Endothelial cell of umbilical vein (primary cell): ENCODE measurements at regions not wholly inside any gene's neighbourhood (a gene's known extent, or its start where the extent isn't known, plus 50 kb on each side); places are given as distances from the start of the nearest gene placed in this dataset.

Experiments
- BruUV-seq: library from RNA; stranded (reverse); fragments of 400-500 nt; replicated peaks from 2 replicates; lab custom pipeline; 2021; lab: Mats Ljungman, UMichigan
- CTCF ChIA-PET: fragments of 300-600, 350-600 bp; sonication (Branson Sonifier 250); formaldehyde crosslinking; loops from one replicate; lab custom pipeline; 2021; ENCODE audit warnings: antibody characterized with exemption, inconsistent platforms; lab: Charles Lee
- POLR2A ChIA-PET: fragments of 300-600, 350-600 bp; sonication (Branson Sonifier 250); formaldehyde crosslinking; loops from one replicate; lab custom pipeline; 2021; ENCODE audit warnings: antibody characterized with exemption, inconsistent platforms; lab: Charles Lee
- DNase-seq: peaks from one replicate; pipeline ENCODE4 v3.0.0-alpha.2; 2011; ENCODE audit warnings: low read depth, low spot score
- FAIRE-seq: peaks from 2 replicates; lab custom pipeline; 2011; peaks lifted over from hg19 to GRCh38; lab: Jason Lieb, UNC
- H2AFZ ChIP-seq: 2 replicates; pipeline ENCODE4 v1.6.0; 2012; ENCODE audit warnings: low read depth, low read length, control low read depth, inconsistent platforms
- H3K27ac ChIP-seq: 2 replicates; pipeline ENCODE4 v1.5.1; 2011; ENCODE audit warnings: low read depth, mild to moderate bottlenecking, control low read depth, low read length, moderate library complexity; ENCODE audit not compliant: insufficient read depth
- H3K27me3 ChIP-seq, 2 experiments: 2 replicates each; pipeline versions ENCODE4 v1.6.0 to v1.6.1; 2011; ENCODE audit warnings: low read length in 2 of 2, mixed read lengths in 1 of 2; ENCODE audit not compliant: control insufficient read depth in 2 of 2, insufficient read depth in 2 of 2
- H3K36me3 ChIP-seq, 2 experiments: 2 replicates in 1 of 2; 3 replicates in 1 of 2; pipeline ENCODE4 v1.5.1; 2011; ENCODE audit warnings: low read length in 2 of 2, mild to moderate bottlenecking in 1 of 2, moderate library complexity in 1 of 2; ENCODE audit not compliant: control insufficient read depth in 2 of 2, insufficient read depth in 2 of 2; ENCODE audit errors: extremely low read depth in 1 of 2
- H3K4me1 ChIP-seq: 3 replicates; pipeline ENCODE4 v1.5.1; 2011; ENCODE audit warnings: mild to moderate bottlenecking, low read length; ENCODE audit not compliant: control insufficient read depth, insufficient read depth; ENCODE audit errors: extremely low read depth
- H3K4me2 ChIP-seq: 2 replicates; pipeline ENCODE4 v1.6.1; 2011; ENCODE audit warnings: low read length, control low read depth, mixed read lengths; ENCODE audit not compliant: insufficient read depth
- H3K4me3 ChIP-seq, 3 experiments: fragments of 200-600 bp in 1 of 3; sonication (generic), shearing (Covaris generic) in 1 of 3; replicated peaks in 1 of 3; 2 replicates each; pipeline ENCODE4 v1.5.1; 2011 to 2016; ENCODE audit warnings: control low read depth in 3 of 3, low read length in 3 of 3, mild to moderate bottlenecking in 2 of 3, inconsistent platforms in 1 of 3, low read depth in 1 of 3, moderate library complexity in 1 of 3; ENCODE audit not compliant: insufficient read depth in 1 of 3
- H3K79me2 ChIP-seq: 2 replicates; pipeline ENCODE4 v1.6.0; 2012; ENCODE audit warnings: low read length, inconsistent platforms; ENCODE audit not compliant: control insufficient read depth, insufficient read depth
- H3K9ac ChIP-seq: replicated peaks from 2 replicates; pipeline ENCODE3; 2011; ENCODE audit warnings: low read length, control low read depth; ENCODE audit not compliant: insufficient read depth; ENCODE audit errors: extremely low read depth
- H3K9me1 ChIP-seq: replicated peaks from 3 replicates; pipeline ENCODE4 v1.6.0; 2011; ENCODE audit warnings: mild to moderate bottlenecking, low read length; ENCODE audit not compliant: control insufficient read depth, insufficient read depth; ENCODE audit errors: extremely low read depth
- H3K9me3 ChIP-seq: replicated peaks from 2 replicates; pipeline ENCODE4 v1.5.1; 2012; ENCODE audit warnings: low read length, inconsistent platforms; ENCODE audit not compliant: control insufficient read depth, insufficient read depth
- H4K20me1 ChIP-seq: replicated peaks from 2 replicates; pipeline ENCODE3; 2011; ENCODE audit warnings: mild to moderate bottlenecking, low read length; ENCODE audit not compliant: control insufficient read depth, insufficient read depth; ENCODE audit errors: extremely low read depth
- CTCF ChIP-seq, 2 donors: IDR thresholded peaks; 1 replicate in 1 of 2; 2 replicates in 1 of 2; pipeline ENCODE4 v1.5.1; 2011; ENCODE audit warnings: low read length in 2 of 2, mild to moderate bottlenecking in 2 of 2, moderate library complexity in 2 of 2, control low read depth in 1 of 2, inconsistent platforms in 1 of 2, low read depth in 1 of 2; ENCODE audit not compliant: insufficient read depth in 1 of 2; ENCODE audit errors: extremely low read depth in 1 of 2
- EZH2 ChIP-seq: IDR thresholded peaks from 2 replicates; pipeline ENCODE4 v1.6.1; 2012; ENCODE audit warnings: borderline replicate concordance, low read depth, mild to moderate bottlenecking, moderate library complexity, low read length, inconsistent platforms; ENCODE audit not compliant: severe bottlenecking
- FOS ChIP-seq: IDR thresholded peaks from 2 replicates; pipeline ENCODE4 v1.6.1; 2011; ENCODE audit warnings: mild to moderate bottlenecking, low read length, moderate library complexity, borderline replicate concordance; ENCODE audit not compliant: insufficient read depth
- GATA2 ChIP-seq: IDR thresholded peaks from 2 replicates; pipeline ENCODE4 v1.7.0; 2011; ENCODE audit warnings: low read depth, mild to moderate bottlenecking, moderate library complexity, mixed read lengths, low read length; ENCODE audit not compliant: insufficient read length, insufficient read depth
- JUN ChIP-seq: IDR thresholded peaks from 2 replicates; pipeline ENCODE4 v1.6.1; 2011; ENCODE audit warnings: borderline replicate concordance, low read depth; ENCODE audit not compliant: insufficient read length, insufficient read depth
- MAX ChIP-seq: IDR thresholded peaks from 2 replicates; pipeline ENCODE4 v1.6.1; 2011; ENCODE audit not compliant: insufficient read depth, insufficient read length
- MYC ChIP-seq: IDR thresholded peaks from one replicate; pipeline ENCODE4 v1.6.1; 2011; ENCODE audit warnings: mild to moderate bottlenecking, low read depth, low read length
- POLR2A ChIP-seq: IDR thresholded peaks from 2 replicates; pipeline ENCODE4 v1.6.1; 2012; ENCODE audit warnings: low read depth, mild to moderate bottlenecking, control low read depth, low read length
- POLR2AphosphoS5 ChIP-seq: IDR thresholded peaks from 2 replicates; pipeline ENCODE4 v1.6.1; 2012; ENCODE audit warnings: low read depth, mild to moderate bottlenecking, control low read depth, low read length, moderate library complexity; ENCODE audit not compliant: insufficient read depth
- dilution Hi-C: fragments of 300-500 bp; cut with MboI; formaldehyde crosslinking; loops from one replicate; pipeline ENCODE4 v1.15.0; 2019; ENCODE audit warnings: low sequenced_read_pairs; ENCODE audit not compliant: extremely low pct_ligation_motif_present
- intact Hi-C: fragments of 100-400 bp; cut with micrococcal nuclease; formaldehyde crosslinking; loops from one replicate; pipeline ENCODE4 v1.10.0; 2022

- Histone ChIP-seq H3K4me3 (no peak overlapping the region), H3K4me1 (no peaks in the 10 kb centered on the region), H3K9me3 (no peaks in the 10 kb centered on the region), H3K79me2 (no peaks in the 10 kb centered on the region), H3K27me3 (no peaks in the 10 kb centered on the region), H3K36me3 (no peaks in the 10 kb centered on the region), H3K27ac (no peak overlapping the region), H3K9me1 (no peaks in the 10 kb centered on the region), H2AFZ (no peak overlapping the region), H3K9ac (no peak overlapping the region), H3K4me2 (no peak overlapping the region), H4K20me1 (no peaks in the 10 kb centered on the region)
- BruUV-seq = no TSS peak
- FAIRE-seq (no peak), DNase-seq (no peak)
- intact Hi-C loops = no loop called here
- ChIA-PET POLR2A (no interaction called here), CTCF (no interaction called here)
- dilution Hi-C loops = no loop called here
- TF ChIP-seq MAX (no peak), POLR2AphosphoS5 (no peak), GATA2 (no peak), EZH2 (no peak), POLR2A (no peak), MYC (no peak), FOS (no peak), CTCF (IDR thresholded peaks at IDR 0.05; ENCODE audit: extremely low read depth in 1 of 2, insufficient read depth in 1 of 2, low read depth in 1 of 2, low read length in 2 of 2) (no peak), JUN (no peak)
Measured at GRCh38 chr13:60733933-60734332, 336.9 kb downstream of the TDRD3 start.
